GF-D8 (cell line): ENCODE measurements at regions not wholly inside any gene's neighbourhood (a gene's known extent, or its start where the extent isn't known, plus 50 kb on each side); places are given as distances from the start of the nearest gene placed in this dataset.

Experiments used
- DNase-seq: peaks from one replicate; lab custom pipeline; 2025; lab: John Stamatoyannopoulos, UW

DNA sequence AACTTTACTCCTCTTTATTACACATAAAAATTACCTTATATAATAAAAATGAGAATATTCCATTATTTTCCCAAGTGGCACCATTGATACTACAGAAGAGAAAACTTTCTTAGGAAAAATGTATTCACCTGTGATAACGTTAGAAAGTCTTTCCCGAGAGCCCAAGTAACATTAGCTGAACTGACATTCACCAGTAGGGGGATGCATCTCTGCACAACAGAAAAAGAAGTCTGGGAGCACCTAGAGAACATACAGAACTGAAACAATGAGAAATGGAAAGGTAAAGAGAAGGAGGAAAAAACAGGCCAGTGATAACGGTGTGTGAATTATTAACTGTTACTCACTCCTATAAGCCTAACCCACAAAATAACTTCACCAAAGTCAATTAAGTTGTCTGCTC lies 423.3 kb downstream of the CENPC start:
- no peak for DNase-seq

DNA sequence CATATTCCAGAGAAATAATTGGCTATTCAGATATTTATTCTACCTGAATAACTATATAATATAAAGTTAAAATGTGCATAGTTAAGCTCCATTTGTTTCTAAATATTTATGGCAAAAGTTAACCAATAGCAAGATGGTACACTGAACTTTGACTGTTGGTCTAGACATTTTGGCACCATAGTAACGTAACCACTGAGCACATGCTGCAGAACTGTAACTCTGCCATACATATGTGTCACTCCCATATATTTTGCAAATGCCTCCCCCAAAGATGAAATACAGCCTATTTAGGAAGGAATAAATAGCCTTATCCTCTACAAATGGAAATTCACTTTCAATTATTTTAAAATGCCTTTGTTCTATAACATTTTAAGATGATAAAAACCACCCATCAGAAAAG lies 424.9 kb downstream of the CENPC start:
- DNase-seq, result no peak

DNA sequence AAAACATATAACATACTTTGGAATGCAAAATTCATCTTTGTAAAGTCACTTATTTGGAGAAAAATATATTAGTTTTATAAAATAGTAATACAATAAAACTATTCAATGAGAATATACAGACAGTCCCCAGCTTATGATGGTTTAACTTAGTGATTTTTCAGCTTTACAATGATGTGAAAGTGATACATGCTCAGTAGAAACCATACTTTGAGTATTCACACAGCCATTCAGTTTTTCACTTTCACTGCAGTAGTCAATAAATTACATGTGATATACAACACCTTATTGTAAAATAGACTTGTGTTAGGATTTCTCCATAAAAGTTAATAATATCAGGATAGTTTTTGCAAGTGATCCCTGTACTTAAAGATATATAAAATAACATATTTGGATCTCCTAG lies 436.0 kb downstream of the CENPC start:
- no peak for DNase-seq

DNA sequence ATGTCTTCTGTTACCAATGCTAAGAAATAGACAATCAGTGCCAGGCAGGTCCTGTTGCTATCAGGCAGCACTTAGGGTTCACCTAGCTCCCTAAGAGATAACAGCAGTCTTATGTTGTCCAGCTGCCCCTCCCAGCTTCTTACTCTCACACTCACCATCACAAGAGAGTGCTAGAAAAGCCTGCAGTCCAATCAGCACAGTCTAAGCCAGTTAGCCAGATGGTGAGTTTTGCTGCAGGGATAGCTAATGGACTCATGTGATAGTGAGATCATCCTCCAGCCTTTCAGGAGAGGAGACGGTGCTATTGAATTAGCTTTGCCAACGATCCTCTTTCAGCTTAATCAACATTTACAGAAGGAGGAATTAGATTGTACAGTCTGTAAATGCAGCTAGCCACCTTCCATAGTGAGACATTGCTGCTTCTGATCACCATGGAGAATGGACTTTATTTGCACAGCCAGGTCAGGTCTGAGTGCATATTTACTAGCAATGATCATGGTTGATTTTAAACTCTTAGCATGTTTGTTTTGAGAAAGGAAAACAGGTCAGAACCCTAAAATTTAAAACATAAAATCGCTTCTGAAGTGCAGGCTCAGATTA lies 438.3 kb downstream of the CENPC start:
- DNase-seq, result no peak

DNA sequence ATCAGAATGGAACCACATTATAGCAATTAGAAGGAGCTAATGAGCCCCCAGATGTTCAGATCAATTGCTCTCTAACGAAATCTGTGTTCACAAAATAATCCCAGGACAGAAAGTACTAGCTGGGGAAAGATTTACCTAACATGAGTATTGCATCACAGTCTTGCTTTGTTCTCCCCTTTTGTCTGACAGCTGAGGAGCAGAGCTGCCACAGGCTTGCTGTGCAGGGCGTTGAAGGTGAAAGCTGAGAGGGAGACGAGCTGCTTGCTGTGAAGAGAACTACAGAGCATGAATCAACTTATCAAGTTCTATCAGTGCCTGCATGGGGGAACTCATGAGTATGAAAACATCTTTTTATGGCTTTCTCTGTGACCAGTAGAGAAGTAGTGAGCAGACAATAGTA lies 441.2 kb downstream of the CENPC start:
- DNase-seq, result no peak

DNA sequence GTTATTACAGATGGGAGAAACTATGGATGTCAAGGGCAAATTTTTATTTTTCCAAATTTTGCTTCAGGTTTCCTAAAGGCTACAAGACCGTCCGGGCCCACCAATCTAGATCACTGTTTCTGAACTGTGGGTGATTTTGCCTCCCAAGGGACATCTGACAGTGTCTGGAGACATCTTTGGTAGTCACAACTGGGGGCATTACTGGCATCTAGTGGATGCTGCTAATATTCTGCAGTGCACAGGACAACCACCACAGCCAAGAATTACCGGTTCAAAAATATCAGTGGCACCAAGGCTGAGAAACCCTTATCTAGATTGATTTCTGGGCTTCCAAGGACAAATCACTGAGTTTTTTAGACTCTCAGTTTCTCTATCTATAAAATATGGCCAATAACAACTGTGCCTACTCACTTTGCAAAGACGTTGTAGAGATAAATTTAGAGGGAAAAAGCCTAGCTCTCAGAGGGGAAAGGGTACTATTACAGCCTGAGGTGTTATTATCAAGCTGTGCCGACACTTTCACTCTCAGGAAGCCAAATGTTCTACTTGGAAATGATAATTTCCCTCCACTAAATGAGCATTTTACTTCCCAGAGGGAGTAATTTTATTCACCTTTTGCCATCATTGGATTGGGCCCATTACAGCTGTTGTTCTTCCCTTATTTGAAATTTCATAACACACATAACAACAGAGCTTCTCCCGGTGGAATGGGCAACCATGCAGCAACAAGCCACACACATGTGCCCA lies 442.1 kb downstream of the CENPC start:
- DNase-seq, result no peak

DNA sequence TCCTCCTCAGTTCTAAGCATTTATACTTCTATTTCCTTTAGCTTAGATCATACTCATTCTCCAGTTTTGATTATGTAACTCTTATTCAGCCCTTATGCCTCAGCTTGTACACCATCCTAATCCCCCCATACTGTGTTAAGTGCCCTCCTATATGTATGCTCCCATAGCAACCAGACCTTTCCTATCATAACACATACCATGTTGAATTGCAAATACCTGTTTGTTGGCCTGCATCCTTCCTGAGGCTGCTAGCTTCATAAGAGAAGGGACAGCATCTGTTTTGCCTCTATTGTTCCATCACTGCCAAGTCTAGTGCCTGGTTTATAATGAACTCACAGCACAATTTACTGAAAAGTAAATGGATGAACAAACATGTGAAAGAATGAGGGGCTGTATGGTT lies 443.7 kb downstream of the CENPC start:
- no peak for DNase-seq

DNA sequence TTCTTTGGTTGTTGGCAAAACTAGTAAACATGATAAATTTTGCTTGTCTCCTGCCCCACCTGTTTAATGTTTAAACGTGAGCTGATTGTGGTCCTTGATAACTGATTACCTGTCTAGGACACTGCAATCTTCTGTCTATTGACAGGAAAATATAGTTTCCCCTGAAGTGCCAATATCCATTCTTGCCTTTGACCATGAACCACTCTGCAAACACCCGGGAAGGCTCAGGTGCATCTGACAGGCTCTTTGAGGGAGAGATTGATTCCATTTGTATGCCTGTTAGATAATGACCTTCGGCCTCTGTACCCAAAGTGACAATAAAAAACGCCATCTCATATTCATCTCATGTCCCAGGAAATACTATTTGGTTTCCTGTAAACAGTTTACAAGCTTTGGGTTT lies 453.0 kb downstream of the CENPC start:
- no peak for DNase-seq

DNA sequence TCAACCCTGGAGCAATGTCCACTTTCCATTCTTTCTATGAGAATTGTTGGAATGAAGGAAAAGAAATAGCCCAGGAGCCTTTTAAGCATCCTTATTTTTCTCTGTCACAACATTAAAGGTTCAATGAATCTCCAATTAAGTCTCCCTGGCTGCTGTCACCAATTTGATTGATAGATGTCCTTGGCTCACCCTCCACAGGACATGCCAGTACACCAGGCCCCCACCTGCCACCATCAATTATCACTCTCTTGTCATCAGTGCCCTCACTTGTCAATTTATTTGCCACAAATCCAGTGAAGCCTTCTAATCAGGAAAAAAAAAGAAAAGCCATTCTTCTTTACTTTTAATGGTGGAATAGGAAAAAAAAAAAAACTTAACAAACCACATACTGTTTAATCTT lies 453.6 kb downstream of the CENPC start:
- no peak for DNase-seq

DNA sequence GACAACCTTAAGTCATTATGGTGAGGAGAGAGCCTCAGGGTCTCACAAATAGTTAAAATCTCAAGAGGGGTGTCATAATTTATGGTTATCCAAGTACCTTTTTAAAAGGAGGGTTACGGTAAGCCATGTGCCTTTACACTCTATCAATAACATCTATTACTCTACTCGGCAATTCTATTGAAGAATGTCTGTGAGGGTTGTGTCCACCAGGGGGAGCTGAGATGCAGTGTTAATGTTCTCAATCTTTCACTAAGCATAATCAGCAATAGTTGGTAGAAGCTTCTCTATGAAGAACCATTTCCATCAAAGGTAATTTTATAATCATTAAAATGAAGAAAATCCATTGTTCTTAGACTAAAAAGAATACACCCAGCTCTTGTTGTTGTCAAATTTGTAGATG lies 457.4 kb downstream of the CENPC start:
- no peak for DNase-seq

DNA sequence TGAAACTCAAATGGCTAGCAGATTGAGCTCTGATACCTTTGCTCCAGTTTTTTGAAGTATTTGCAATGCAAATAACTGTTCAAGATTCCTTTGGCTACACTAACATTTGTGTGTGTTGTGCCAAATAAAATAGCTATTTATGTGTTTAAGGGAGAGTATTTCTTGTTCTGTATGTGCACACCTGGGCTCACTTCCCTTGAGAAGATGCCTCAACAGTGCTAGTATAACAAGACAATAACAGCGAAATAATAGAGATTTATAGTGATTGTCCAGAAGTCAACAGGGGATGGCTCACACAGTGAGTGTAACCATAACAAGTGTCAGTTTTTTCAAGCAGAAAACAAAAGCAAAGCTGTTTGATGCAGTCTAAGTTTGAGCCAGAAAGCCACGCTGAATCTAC lies 460.5 kb downstream of the CENPC start:
- DNase-seq, result no peak

DNA sequence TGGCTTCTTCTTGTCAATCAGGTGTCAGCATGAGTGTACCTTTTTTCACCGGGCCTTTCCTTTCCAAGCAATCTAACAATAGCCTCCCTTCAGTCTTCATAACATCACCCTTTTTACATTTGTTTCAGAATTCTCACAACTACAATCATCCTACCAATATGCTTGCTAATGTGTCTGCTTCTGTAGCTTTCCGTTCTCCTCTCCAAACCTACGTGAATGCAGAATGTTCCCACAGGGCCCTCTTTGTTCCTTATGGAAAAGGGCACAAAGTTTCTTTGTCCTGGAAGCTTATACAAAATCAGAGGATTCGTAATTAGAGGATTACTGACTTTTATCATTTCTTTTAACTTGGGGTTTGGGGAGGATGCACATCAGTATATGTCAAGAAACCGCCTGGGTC lies 461.8 kb downstream of the CENPC start:
- no peak for DNase-seq

DNA sequence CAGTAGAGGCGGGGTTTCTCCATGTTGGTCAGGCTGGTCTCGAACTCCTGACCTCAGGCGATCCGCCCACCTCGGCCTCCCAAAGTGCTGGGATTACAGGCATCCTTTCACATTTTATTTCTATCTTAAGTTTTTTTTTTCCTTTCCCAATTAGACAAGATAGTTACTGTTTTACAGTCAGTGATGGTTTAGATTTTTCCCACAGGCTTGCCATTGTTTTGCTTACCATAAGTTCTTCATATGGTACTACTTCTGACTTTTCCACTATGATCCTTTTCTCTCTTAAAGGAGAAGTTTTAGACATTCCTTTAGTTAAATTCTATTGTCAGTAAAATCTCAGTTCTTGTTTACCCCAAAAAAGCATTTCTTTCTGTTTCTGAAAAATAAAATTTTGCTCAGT lies 462.6 kb downstream of the CENPC start:
- DNase-seq, result no peak

DNA sequence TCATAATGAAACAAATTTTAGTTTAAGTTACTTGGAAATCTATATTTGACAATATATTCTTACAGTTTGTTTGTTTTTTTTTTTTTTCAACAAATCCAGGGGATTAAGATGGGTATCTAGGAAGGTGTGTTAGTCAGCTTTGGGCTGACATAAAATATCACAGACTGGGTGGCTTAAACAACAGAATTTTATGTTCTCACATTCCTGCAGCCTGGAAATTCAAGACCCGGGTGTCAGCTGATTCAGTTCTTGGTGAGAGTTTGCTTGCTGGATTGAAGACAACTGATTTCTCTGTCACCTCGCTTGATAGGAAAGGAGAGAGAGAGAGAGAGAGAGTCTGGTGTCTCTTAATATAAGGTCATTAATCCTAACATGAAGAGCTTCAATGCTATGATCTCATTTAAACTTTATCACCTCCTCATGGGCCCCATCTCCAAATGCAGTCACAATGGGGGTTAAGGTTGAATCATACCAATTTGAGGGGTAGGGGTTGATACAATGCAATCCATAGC lies 465.2 kb downstream of the CENPC start:
- DNase-seq, result no peak

DNA sequence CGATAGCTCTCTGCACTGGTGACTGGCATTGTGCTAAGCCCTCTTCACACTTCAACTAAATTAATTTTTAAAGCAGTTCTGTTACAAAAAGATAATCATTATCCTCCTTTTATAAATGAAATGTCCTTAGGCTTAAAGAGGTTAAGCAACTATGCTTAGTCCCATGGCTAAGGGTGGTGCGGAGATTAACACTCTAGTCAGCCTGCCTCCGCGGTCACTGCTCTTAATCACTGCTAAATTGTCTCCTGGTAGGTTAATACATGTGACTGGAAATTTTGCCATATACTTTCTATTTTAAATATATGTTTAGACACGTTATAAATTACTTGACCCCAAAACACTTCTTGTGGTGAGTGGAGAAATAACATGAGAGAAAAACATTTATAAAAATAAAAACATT lies 473.7 kb downstream of the CENPC start:
- DNase-seq, result no peak

DNA sequence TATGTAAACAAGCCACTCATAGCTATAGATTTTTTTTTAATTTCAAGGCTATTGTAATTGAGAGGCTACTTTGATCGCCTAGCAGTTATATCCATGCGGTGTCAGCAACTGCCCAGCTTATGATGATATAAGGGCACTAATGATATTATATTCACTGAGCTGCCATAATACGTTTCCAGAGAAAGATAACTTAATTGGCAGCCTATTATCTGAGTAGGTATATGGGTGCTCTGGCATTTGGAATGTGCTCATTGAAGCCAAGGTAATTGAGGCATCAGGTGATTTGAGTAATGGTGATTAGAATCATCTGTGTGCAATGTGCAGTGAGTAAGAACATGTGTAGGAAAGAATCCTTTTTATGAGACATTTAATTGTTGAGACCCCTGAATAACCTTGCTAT lies 490.0 kb downstream of the CENPC start:
- DNase-seq, result no peak

DNA sequence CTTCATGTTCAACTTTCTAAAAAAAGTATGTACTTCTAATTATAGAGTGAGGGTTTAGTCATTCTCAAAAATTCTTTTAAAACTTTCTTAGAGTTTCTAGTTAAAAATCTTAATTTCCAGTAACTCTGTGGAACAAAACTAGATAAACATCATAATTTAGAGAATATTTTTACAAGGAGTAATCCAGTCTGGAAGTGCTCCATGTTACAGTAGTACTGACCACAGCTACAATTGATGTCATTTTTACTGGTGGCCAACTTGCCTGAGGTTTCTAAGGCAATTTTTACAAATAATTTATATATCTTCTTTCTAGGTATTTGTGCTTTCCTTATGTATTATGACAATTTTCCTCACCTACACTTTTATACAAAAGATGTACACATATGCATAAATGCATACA lies 490.4 kb downstream of the CENPC start:
- no peak for DNase-seq

DNA sequence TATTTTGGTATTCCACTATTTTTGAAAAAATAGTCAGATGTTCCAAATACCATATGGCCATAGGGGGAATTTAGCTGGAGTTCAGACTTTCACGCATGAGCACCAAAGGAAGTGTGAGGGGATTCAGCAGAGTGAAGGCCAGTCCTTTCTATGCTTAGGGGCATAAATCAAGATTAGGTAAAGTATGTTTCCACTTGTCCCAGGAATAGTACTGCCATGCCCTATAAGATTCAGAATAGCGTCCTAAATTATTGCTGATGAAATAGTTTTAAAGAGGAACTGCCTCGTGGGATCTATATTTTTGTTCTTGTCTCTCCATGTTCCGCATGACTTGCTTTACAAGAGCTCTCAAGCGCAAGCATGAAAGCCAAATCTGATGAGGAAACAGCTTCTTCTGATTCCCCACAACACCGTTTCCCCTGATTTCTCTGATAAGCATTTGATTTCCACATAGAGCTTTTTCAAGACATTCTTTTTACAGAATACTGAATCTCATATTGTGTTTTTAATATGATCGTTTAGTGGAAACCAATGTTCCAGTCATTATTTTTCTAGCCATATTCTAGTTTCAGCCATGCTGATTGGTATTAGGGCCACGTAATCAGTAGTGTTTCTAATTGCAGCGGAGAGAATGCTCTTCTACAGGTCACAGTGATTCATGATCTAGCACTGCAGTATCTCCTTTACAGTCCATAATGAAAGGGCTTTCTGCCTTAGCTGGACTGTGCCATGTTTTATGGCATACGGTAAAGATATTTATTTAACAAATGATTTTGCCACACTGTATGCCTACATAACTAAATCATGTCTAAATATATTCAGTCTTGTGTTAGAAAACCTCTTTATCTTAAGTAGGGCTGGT lies 492.3 kb downstream of the CENPC start:
- DNase-seq, result peak; percentile 65

DNA sequence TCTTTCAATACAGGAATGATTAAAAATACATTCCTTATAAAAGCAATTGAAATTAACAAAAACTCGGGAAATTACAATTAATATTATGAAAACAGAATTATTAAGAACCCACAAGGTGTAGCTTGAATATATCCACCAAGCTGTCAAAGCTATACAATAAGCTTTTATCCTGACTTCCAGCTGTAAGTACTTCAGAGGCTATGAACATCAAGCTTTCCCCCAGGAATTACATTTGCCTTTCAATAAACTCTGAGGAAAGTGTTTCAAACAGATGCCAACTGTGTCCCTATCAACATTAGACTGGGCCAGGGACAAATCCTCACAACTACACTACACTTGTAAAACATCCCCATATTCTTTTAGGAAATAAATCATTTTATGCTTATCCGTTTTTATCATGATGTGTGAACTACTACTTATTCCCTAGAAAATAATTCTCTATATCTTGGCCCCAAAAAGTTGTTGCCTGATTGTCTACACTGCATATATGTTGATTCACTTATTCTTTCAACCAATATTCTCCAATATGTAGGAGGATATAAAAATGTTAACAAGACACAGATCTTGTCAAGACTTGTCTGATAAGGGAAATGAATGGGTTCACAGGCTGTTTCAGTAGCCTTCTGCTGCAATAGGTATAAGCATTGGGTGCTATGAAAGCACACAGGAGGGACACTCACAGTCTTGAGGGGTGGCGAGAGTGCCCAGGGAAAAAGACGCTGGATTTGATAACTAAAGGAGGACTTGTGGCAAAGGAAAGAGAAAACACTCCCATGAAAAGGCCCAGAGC lies 494.1 kb downstream of the CENPC start:
- no peak for DNase-seq

DNA sequence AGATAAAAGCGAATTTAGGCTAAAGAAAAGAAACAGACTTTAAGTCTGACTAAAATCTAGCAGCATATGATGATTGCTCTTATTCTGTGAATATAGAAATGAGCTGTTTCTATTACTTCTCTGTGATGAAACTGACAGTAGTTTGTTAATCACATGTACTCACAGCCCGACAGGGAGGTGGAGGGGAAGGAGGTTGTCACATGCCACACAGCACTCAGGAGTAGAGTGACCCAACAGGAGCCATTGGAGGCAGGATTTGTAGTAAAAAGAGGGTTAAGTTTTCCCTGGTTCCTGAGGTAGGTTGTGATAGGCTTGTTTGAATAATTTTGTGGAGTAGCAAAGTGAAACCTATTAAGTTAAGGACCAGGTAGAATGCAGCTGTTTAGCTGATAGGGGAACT lies 495.9 kb downstream of the CENPC start:
- DNase-seq, result no peak

DNA sequence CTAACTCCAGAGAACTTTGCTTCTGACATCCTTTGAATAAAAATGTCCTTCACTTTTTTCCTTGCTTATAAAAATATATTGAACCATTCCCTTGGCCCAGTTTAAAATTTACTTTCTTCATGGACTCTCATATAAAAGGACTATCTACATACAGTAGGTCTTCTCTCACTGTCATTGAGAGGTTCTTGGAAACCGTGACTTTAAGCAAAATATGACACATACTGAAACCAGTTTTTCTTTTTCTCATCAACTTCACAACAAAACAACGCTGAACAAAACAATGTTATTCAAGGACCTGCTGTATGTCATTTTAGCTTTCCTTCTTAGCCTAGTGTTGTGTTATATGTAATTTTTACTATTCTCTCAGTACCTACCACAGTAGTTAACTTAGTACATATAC lies 496.8 kb downstream of the CENPC start:
- no peak for DNase-seq

DNA sequence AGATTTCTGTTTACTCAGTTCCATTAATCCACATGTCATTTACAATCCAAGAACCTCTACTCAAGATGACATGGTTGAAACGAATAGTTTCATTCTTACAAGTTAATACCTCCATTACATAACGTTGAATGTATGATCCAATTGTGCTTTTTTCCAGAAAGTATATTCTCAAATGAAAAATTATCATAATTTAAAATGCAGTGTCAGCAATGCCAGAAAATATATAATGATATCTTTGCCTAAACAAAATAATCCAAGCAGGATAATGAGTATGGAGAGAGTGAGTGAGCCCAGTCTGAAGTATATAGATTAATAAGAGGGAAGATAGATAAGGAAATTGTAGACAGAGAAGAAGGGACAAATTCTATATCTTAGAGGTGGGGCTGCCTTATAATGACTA lies 505.0 kb downstream of the CENPC start:
- no peak for DNase-seq
